MG63 (cell line): ENCODE measurements at regions not wholly inside any gene's neighbourhood (a gene's known extent, or its start where the extent isn't known, plus 50 kb on each side); places are given as distances from the start of the nearest gene placed in this dataset.

ENCODE experiments used
- DNase-seq: peaks from one replicate; pipeline ENCODE4 v3.0.0-alpha.2; 2020
- H3K27me3 ChIP-seq: fragments of 250-450 bp; sonication (Bioruptor Pico); 2 replicates; pipeline ENCODE4 v1.5.1; 2020; ENCODE audit warnings: mild to moderate bottlenecking, moderate library complexity
- H3K36me3 ChIP-seq: fragments of 250-450 bp; sonication (Bioruptor Pico); 2 replicates; pipeline ENCODE4 v1.5.1; 2020; ENCODE audit warnings: mild to moderate bottlenecking, moderate library complexity
- H3K4me3 ChIP-seq: fragments of 250-450 bp; sonication (Bioruptor Pico); 2 replicates; pipeline ENCODE4 v1.5.1; 2020; ENCODE audit warnings: mild to moderate bottlenecking, moderate library complexity
- H3K9me3 ChIP-seq: fragments of 250-450 bp; sonication (Bioruptor Pico); 2 replicates; pipeline ENCODE4 v1.5.1; 2020; ENCODE audit warnings: mild to moderate bottlenecking, moderate library complexity

GRCh38 chr5:18105449-18105848, 471.2 kb downstream of the TAF11L14 start:
- Histone ChIP-seq H3K9me3 (no peaks in the 10 kb centered on the region), H3K27me3 (peaks cover 8% of the 10 kb centered on the region; the same call in 1 of the 2 replicates), H3K4me3 (no peak overlapping the region), H3K36me3 (no peaks in the 10 kb centered on the region)
- no peak for DNase-seq

GRCh38 chr5:18111906-18112465, 477.7 kb downstream of the TAF11L14 start:
- H3K27me3 ChIP-seq, result peaks cover 17% of the 10 kb centered on the region
- no peaks in the 10 kb centered on the region for H3K9me3 ChIP-seq
- no peak for DNase-seq
- H3K4me3 ChIP-seq, result no peak overlapping the region
- no peaks in the 10 kb centered on the region for H3K36me3 ChIP-seq

GRCh38 chr5:18113721-18114120, 479.5 kb downstream of the TAF11L14 start:
- Histone ChIP-seq H3K4me3 (no peak overlapping the region), H3K36me3 (no peaks in the 10 kb centered on the region), H3K27me3 (peaks cover 16% of the 10 kb centered on the region), H3K9me3 (no peaks in the 10 kb centered on the region)
- no peak for DNase-seq

- Histone ChIP-seq H3K27me3 (peaks cover 16% of the 10 kb centered on the region), H3K9me3 (no peaks in the 10 kb centered on the region), H3K36me3 (no peaks in the 10 kb centered on the region), H3K4me3 (no peak overlapping the region)
- DNase-seq, result no peak
Observed at GRCh38 chr5:18114151-18114757, 480.0 kb downstream of the TAF11L14 start.

- Histone ChIP-seq H3K4me3 (no peak overlapping the region), H3K36me3 (no peaks in the 10 kb centered on the region), H3K9me3 (no peaks in the 10 kb centered on the region), H3K27me3 (peaks cover 16% of the 10 kb centered on the region)
- no peak for DNase-seq
Observed at GRCh38 chr5:18117968-18118367, 483.7 kb downstream of the TAF11L14 start.

- no peak for DNase-seq
- H3K4me3 ChIP-seq, result no peak overlapping the region
- H3K27me3 ChIP-seq, result peaks cover 14% of the 10 kb centered on the region
- H3K9me3 ChIP-seq, result no peaks in the 10 kb centered on the region
- H3K36me3 ChIP-seq, result no peaks in the 10 kb centered on the region
Observed at GRCh38 chr5:18119156-18119785, 485.0 kb downstream of the TAF11L14 start.

- peaks cover 3% of the 10 kb centered on the region; the same call in 1 of the 2 replicates for H3K27me3 ChIP-seq
- H3K9me3 ChIP-seq, result no peaks in the 10 kb centered on the region
- DNase-seq, result no peak
- H3K4me3 ChIP-seq, result no peak overlapping the region
- H3K36me3 ChIP-seq, result no peaks in the 10 kb centered on the region
Observed at GRCh38 chr5:18141222-18141621, 507.0 kb downstream of the TAF11L14 start.

- DNase-seq, result no peak
- H3K4me3 ChIP-seq, result no peak overlapping the region
- H3K27me3 ChIP-seq, result peaks cover 3% of the 10 kb centered on the region; the same call in 1 of the 2 replicates
- H3K36me3 ChIP-seq, result no peaks in the 10 kb centered on the region
- H3K9me3 ChIP-seq, result no peaks in the 10 kb centered on the region
Observed at GRCh38 chr5:18142831-18143230, 508.6 kb downstream of the TAF11L14 start.

GRCh38 chr5:18152671-18153070, 518.4 kb downstream of the TAF11L14 start:
- H3K9me3 ChIP-seq, result no peaks in the 10 kb centered on the region
- DNase-seq, result no peak
- H3K36me3 ChIP-seq, result no peaks in the 10 kb centered on the region
- no peak overlapping the region for H3K4me3 ChIP-seq
- H3K27me3 ChIP-seq, result no peaks in the 10 kb centered on the region

GRCh38 chr5:18158166-18158565, 523.9 kb downstream of the TAF11L14 start:
- no peaks in the 10 kb centered on the region for H3K36me3 ChIP-seq
- no peaks in the 10 kb centered on the region for H3K27me3 ChIP-seq
- no peaks in the 10 kb centered on the region for H3K9me3 ChIP-seq
- DNase-seq, result no peak
- H3K4me3 ChIP-seq, result no peak overlapping the region

- DNase-seq, result no peak
- H3K27me3 ChIP-seq, result no peaks in the 10 kb centered on the region
Observed at GRCh38 chr5:18159331-18159730, 525.1 kb downstream of the TAF11L14 start.

GRCh38 chr5:18171684-18172083, 537.4 kb downstream of the TAF11L14 start:
- no peak for DNase-seq
- H3K27me3 ChIP-seq, result no peaks in the 10 kb centered on the region
- no peaks in the 10 kb centered on the region for H3K9me3 ChIP-seq
- H3K4me3 ChIP-seq, result no peak overlapping the region
- no peaks in the 10 kb centered on the region for H3K36me3 ChIP-seq

More at GRCh38 chr5:18159331-18159730, 525.1 kb downstream of the TAF11L14 start:
- Histone ChIP-seq H3K4me3 (no peak overlapping the region), H3K36me3 (no peaks in the 10 kb centered on the region), H3K9me3 (no peaks in the 10 kb centered on the region)

- Histone ChIP-seq H3K4me3 (no peak overlapping the region), H3K36me3 (no peaks in the 10 kb centered on the region), H3K9me3 (no peaks in the 10 kb centered on the region), H3K27me3 (peaks cover 6% of the 10 kb centered on the region)
- DNase-seq, result no peak
Observed at GRCh38 chr5:18179579-18179978, 545.3 kb downstream of the TAF11L14 start.

- peaks cover 6% of the 10 kb centered on the region for H3K27me3 ChIP-seq
- H3K9me3 ChIP-seq, result no peaks in the 10 kb centered on the region
- DNase-seq, result no peak
- no peak overlapping the region for H3K4me3 ChIP-seq
- H3K36me3 ChIP-seq, result no peaks in the 10 kb centered on the region
Observed at GRCh38 chr5:18181575-18181974, 547.3 kb downstream of the TAF11L14 start.

- H3K9me3 ChIP-seq, result no peaks in the 10 kb centered on the region
- H3K36me3 ChIP-seq, result no peaks in the 10 kb centered on the region
- H3K27me3 ChIP-seq, result no peaks in the 10 kb centered on the region
- DNase-seq, result no peak
- no peak overlapping the region for H3K4me3 ChIP-seq
Observed at GRCh38 chr5:18195910-18196309, 561.6 kb downstream of the TAF11L14 start.

- no peaks in the 10 kb centered on the region for H3K9me3 ChIP-seq
- H3K36me3 ChIP-seq, result no peaks in the 10 kb centered on the region
- no peak for DNase-seq
- no peak overlapping the region for H3K4me3 ChIP-seq
- no peaks in the 10 kb centered on the region for H3K27me3 ChIP-seq
Observed at GRCh38 chr5:18197734-18198133, 563.5 kb downstream of the TAF11L14 start.

- H3K27me3 ChIP-seq, result no peaks in the 10 kb centered on the region
- DNase-seq, result no peak
- H3K4me3 ChIP-seq, result no peak overlapping the region
- no peaks in the 10 kb centered on the region; the same call in 1 of the 2 replicates for H3K9me3 ChIP-seq
- H3K36me3 ChIP-seq, result no peaks in the 10 kb centered on the region
Observed at GRCh38 chr5:18202164-18202563, 567.9 kb downstream of the TAF11L14 start.

GRCh38 chr5:18203296-18203695, 569.0 kb downstream of the TAF11L14 start:
- DNase-seq, result no peak
- H3K4me3 ChIP-seq, result no peak overlapping the region
- H3K27me3 ChIP-seq, result no peaks in the 10 kb centered on the region
- H3K9me3 ChIP-seq, result no peaks in the 10 kb centered on the region; the same call in 1 of the 2 replicates
- no peaks in the 10 kb centered on the region for H3K36me3 ChIP-seq
